Spleen (tissue), 7 donors: ENCODE measurements at regions not wholly inside any gene's neighbourhood (a gene's known extent, or its start where the extent isn't known, plus 50 kb on each side); places are given as distances from the start of the nearest gene placed in this dataset.

Source experiments
- CTCF ChIP-seq, 11 experiments: fragments of 200-600 bp in 7 of 11; fragments of 450-650 bp in 4 of 11; sonication (generic) in 4 of 11; IDR thresholded peaks in 8 of 11; conservative IDR thresholded peaks in 3 of 11; 1 replicate in 7 of 11; 2 replicates in 4 of 11; pipeline versions ENCODE4 v1.4.0 to v1.8.0; 2016 to 2021; ENCODE audit warnings: antibody characterized with exemption in 11 of 11, inconsistent platforms in 4 of 11, mild to moderate bottlenecking in 1 of 11
- POLR2A ChIP-seq, 3 donors: fragments of 450-650 bp; IDR thresholded peaks; one replicate each; pipeline ENCODE4 v1.5.1; 2017; ENCODE audit warnings: antibody characterized with exemption in 3 of 3, mild to moderate bottlenecking in 1 of 3
- donor health status: DM: no; HTN: no; CAD: no; lungs with moderate emphysema.
- donor health status: DM: no; HTN: no; CAD: no.
- donor health status: DM: no; HTN: no; CAD: no.

GRCh38 chr1:195188821-195189220 lies 1419.4 kb downstream of the KCNT2 start:
- no peak for TF ChIP-seq CTCF (IDR thresholded peaks at IDR 0.05 in 8 of 11, conservative IDR thresholded peaks at IDR 0.05 in 3 of 11)
- no peak for TF ChIP-seq POLR2A (IDR thresholded peaks at IDR 0.05)
